H1 (cell line): ENCODE measurements at regions not wholly inside any gene's neighbourhood (a gene's known extent, or its start where the extent isn't known, plus 50 kb on each side); places are given as distances from the start of the nearest gene placed in this dataset.

Experiments
- BACH1 ChIP-seq: IDR thresholded peaks from 2 replicates; pipeline ENCODE4 v1.6.1; 2012; ENCODE audit warnings: low read length, improper control_type of control experiment
- CHD1 ChIP-seq: IDR thresholded peaks from 2 replicates; pipeline ENCODE4 v1.6.1; 2012; ENCODE audit warnings: low read depth, low read length, improper control_type of control experiment
- CHD2 ChIP-seq: IDR thresholded peaks from 2 replicates; pipeline ENCODE4 v1.6.1; 2012; ENCODE audit warnings: low read length, improper control_type of control experiment
- CREB1 ChIP-seq: IDR thresholded peaks from 2 replicates; pipeline ENCODE4 v1.6.1; 2012; ENCODE audit warnings: inconsistent platforms
- E2F6 ChIP-seq: IDR thresholded peaks from 2 replicates; pipeline ENCODE4 v1.6.1; 2012; ENCODE audit warnings: inconsistent platforms
- EZH2 ChIP-seq: fragments of 200-600 bp; sonication (generic); IDR thresholded peaks from 2 replicates; pipeline ENCODE4 v1.7.1; 2012; ENCODE audit warnings: low read depth, mild to moderate bottlenecking, moderate library complexity, low read length, inconsistent platforms; ENCODE audit not compliant: severe bottlenecking
- SAP30 ChIP-seq: fragments of 300-600 bp; sonication (generic); IDR thresholded peaks from 2 replicates; pipeline ENCODE4 v1.7.1; 2012; ENCODE audit warnings: low read length, moderate library complexity, mild to moderate bottlenecking, inconsistent platforms; ENCODE audit not compliant: insufficient read depth, insufficient replicate concordance
- SP4 ChIP-seq: IDR thresholded peaks from 2 replicates; pipeline ENCODE4 v1.6.1; 2012; ENCODE audit warnings: low read length, inconsistent platforms
- SRF ChIP-seq: IDR thresholded peaks from 2 replicates; pipeline ENCODE4 v1.6.1; 2011; ENCODE audit warnings: mild to moderate bottlenecking, low read depth, low read length, moderate library complexity

- TF ChIP-seq E2F6 (no peak), SP4 (no peak), CREB1 (no peak), CHD1 (no peak), BACH1 (no peak), SAP30 (no peak), SRF (no peak), EZH2 (no peak), CHD2 (no peak)
- TF ChIP-seq, all 59 proteins: peak for 0
Measured at GRCh38 chr10:10701084-10701611, 316.5 kb upstream of the CELF2 start (continued).
